HepG2 (cell line): ENCODE measurements at regions not wholly inside any gene's neighbourhood (a gene's known extent, or its start where the extent isn't known, plus 50 kb on each side); places are given as distances from the start of the nearest gene placed in this dataset.
"Not testable (repeated sequence)": the region's sequence is repeated elsewhere in the genome, so short reads cannot be mapped to it uniquely, and the experiment has no call there.

Experiments used
- ATAC-seq: fragments of 200-7000 bp; cut with Tn5 transposase; 3 replicates; pipeline ENCODE4 v1.9.1; 2020; ENCODE audit warnings: mild to moderate bottlenecking, moderate library complexity
- BruUV-seq: library from RNA; stranded (reverse); fragments of 400-500 nt; replicated peaks from 2 replicates; lab custom pipeline; 2021; lab: Mats Ljungman, UMichigan
- CTCF ChIA-PET: fragments of 300-600 bp; formaldehyde crosslinking; extraction: SDS; loops from one replicate; lab custom pipeline; 2021; ENCODE audit warnings: low total read pairs, inconsistent platforms, low intra/inter-chr PET ratio; lab: Yijun Ruan, JAX
- POLR2A ChIA-PET: fragments of 350-600 bp; sonication (Branson Sonifier 250); formaldehyde crosslinking; loops from one replicate; lab custom pipeline; 2020; ENCODE audit warnings: antibody characterized with exemption, inconsistent platforms; lab: Yijun Ruan, JAX
- DNase-seq: peaks from one replicate; pipeline ENCODE4 v3.0.0-alpha.2; 2015; ENCODE audit warnings: low spot score
- FAIRE-seq: peaks from 3 replicates; lab custom pipeline; 2011; peaks lifted over from hg19 to GRCh38; lab: Jason Lieb, UNC
- H2AFZ ChIP-seq: one replicate; pipeline ENCODE4 v1.6.1; 2011; ENCODE audit warnings: low read length, inconsistent platforms
- H3K27ac ChIP-seq: fragments of 300-600 bp; 3 replicates; pipeline ENCODE4 v1.8.0; 2011; ENCODE audit warnings: mixed run types, mild to moderate bottlenecking, mixed read lengths, low read length, inconsistent platforms; ENCODE audit not compliant: insufficient read depth; ENCODE audit errors: extremely low read length
- H3K27me3 ChIP-seq, 2 experiments: fragments of 200-600 bp in 1 of 2; 2 replicates in 1 of 2; 3 replicates in 1 of 2; pipeline versions ENCODE4 v1.6.0 to v1.8.0; 2011; ENCODE audit warnings: low read length in 2 of 2, mild to moderate bottlenecking in 2 of 2, moderate library complexity in 2 of 2, inconsistent platforms in 1 of 2; ENCODE audit not compliant: insufficient read depth in 2 of 2, control insufficient read depth in 1 of 2
- H3K36me3 ChIP-seq, 2 experiments: fragments of 200-600 bp in 1 of 2; replicated peaks in 1 of 2; 2 replicates in 1 of 2; 3 replicates in 1 of 2; pipeline versions ENCODE4 v1.5.1 to v1.8.0; 2011; ENCODE audit warnings: low read length in 2 of 2, inconsistent platforms in 1 of 2; ENCODE audit not compliant: insufficient read depth in 2 of 2, control insufficient read depth in 1 of 2
- H3K4me1 ChIP-seq: 2 replicates; pipeline ENCODE4 v1.5.1; 2012; ENCODE audit warnings: low read length, inconsistent platforms; ENCODE audit not compliant: insufficient read depth
- H3K4me2 ChIP-seq: 2 replicates; pipeline ENCODE4 v1.6.0; 2011; ENCODE audit warnings: low read depth, low read length, inconsistent platforms
- H3K4me3 ChIP-seq, 3 experiments: fragments of 200-600 bp in 1 of 3; sonication (generic), shearing (Covaris generic) in 1 of 3; replicated peaks in 1 of 3; 2 replicates each; pipeline ENCODE4 v1.5.1; 2011 to 2016; ENCODE audit warnings: low read length in 3 of 3, inconsistent platforms in 2 of 3, low read depth in 2 of 3, mild to moderate bottlenecking in 2 of 3, control low read depth in 1 of 3, mixed read lengths in 1 of 3; ENCODE audit not compliant: insufficient read depth in 1 of 3
- H3K79me2 ChIP-seq: one replicate; pipeline ENCODE4 v1.6.1; 2011; ENCODE audit warnings: low read length, inconsistent platforms; ENCODE audit not compliant: insufficient read depth
- H3K9ac ChIP-seq: 2 replicates; pipeline ENCODE4 v1.6.0; 2011; ENCODE audit warnings: mild to moderate bottlenecking, low read depth, low read length, inconsistent platforms; ENCODE audit not compliant: insufficient read depth
- H3K9me3 ChIP-seq: 2 replicates; pipeline ENCODE4 v1.5.1; 2012; ENCODE audit warnings: mild to moderate bottlenecking, low read length
- H4K20me1 ChIP-seq: 2 replicates; pipeline ENCODE4 v1.6.0; 2011; ENCODE audit warnings: inconsistent platforms, mild to moderate bottlenecking, low read length, moderate library complexity; ENCODE audit not compliant: insufficient read depth
- BRD4 ChIP-seq: sonication (generic); formaldehyde crosslinking; IDR thresholded peaks from 2 replicates; pipeline ENCODE4 v1.4.0; 2020; ENCODE audit warnings: missing genetic modification reagents
- EED ChIP-seq: sonication (generic); formaldehyde crosslinking; IDR thresholded peaks from 2 replicates; pipeline ENCODE4 v1.5.0; 2020; ENCODE audit warnings: mild to moderate bottlenecking, missing genetic modification reagents
- HMG20A ChIP-seq: IDR thresholded peaks from 2 replicates; pipeline ENCODE4 v1.6.1; 2016; ENCODE audit warnings: borderline replicate concordance
- MTF1 ChIP-seq: sonication (generic); formaldehyde crosslinking; IDR thresholded peaks from 2 replicates; pipeline ENCODE4 v1.5.0; 2020; ENCODE audit warnings: missing genetic modification reagents
- NFKBIZ ChIP-seq: IDR thresholded peaks from 2 replicates; pipeline ENCODE4 v1.6.1; 2018; ENCODE audit warnings: missing genetic modification reagents, missing compliant biosample characterization
- ZFP1 ChIP-seq: IDR thresholded peaks from 2 replicates; pipeline ENCODE4 v1.6.1; 2016
- ZNF224 ChIP-seq: sonication (generic); formaldehyde crosslinking; IDR thresholded peaks from 2 replicates; pipeline ENCODE4 v1.5.0; 2020; ENCODE audit warnings: mild to moderate bottlenecking, missing genetic modification reagents
- ZNF530 ChIP-seq: sonication (generic); formaldehyde crosslinking; IDR thresholded peaks from 2 replicates; pipeline ENCODE4 v1.5.0; 2020; ENCODE audit warnings: low read depth, mild to moderate bottlenecking, missing genetic modification reagents
- WGBS: methylation state at CpG from one replicate; pipeline ENCODE4 v1.1.6; 2017; ENCODE audit warnings: low lambda C conversion rate; 5-methylcytosine and 5-hydroxymethylcytosine counted together
- in situ Hi-C: cut with HindIII; loops from 2 replicates; pipeline ENCODE4 v1.10.0; 2017; ENCODE audit warnings: low pct_unique_long_range_greater_than_20kb; ENCODE audit not compliant: extremely low pct_ligation_motif_present
- intact Hi-C: fragments of 100-400 bp; cut with micrococcal nuclease; formaldehyde crosslinking; loops from one replicate; pipeline ENCODE4 v1.10.0; 2022; ENCODE audit not compliant: unreplicated experiment
- TF ChIP-seq, protein P1 (sequence below): sonication (generic); formaldehyde crosslinking; IDR thresholded peaks from 2 replicates; pipeline ENCODE4 v1.4.0; 2020; ENCODE audit warnings: missing genetic modification reagents

DNA sequence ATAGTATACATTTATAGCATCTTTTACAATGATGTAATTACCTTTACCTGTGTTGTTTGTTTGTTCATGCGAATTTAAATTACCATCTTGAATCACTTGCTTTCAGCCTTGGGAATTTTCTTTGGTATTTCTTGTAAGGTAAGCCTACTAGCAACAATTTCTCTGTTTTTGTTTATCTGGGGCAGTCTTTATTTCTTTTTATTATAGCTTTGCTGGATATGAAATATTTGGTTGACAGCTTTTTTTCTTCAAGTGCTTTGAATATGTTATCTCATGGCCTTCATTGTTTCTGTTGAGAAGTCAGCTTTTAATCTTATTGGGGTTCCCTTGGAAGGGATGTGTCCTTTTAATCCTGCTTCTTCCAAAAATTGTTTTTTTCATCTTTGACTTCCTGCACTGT is 292.8 kb upstream of the EDA2R start:
- H3K27ac ChIP-seq = no peak overlapping the region
- H3K4me2 ChIP-seq = no peak overlapping the region
- no peaks in the 10 kb centered on the region for H3K27me3 ChIP-seq
- H3K9me3 ChIP-seq = no peaks in the 10 kb centered on the region
- FAIRE-seq (no peak), ATAC-seq (no peak), DNase-seq (no peak)
- WGBS = 0% methylated on average over 1 of the region's 1 CpG
- no peak overlapping the region for H3K9ac ChIP-seq
- BruUV-seq = no TSS peak
- no peaks in the 10 kb centered on the region for H3K36me3 ChIP-seq
- no peak overlapping the region for H2AFZ ChIP-seq
- in situ Hi-C loops (no loop called here), intact Hi-C loops (no loop called here)
- no peaks in the 10 kb centered on the region for H3K4me1 ChIP-seq
- no peak for TF ChIP-seq ZNF530 (CRISPR knock-in tag)
- no peak for TF ChIP-seq ZNF224
- TF ChIP-seq EED = no peak
- H4K20me1 ChIP-seq = no peaks in the 10 kb centered on the region
- ChIA-PET CTCF (no interaction called here), POLR2A (no interaction called here)
- H3K79me2 ChIP-seq = no peaks in the 10 kb centered on the region
- H3K4me3 ChIP-seq = no peak overlapping the region

DNA sequence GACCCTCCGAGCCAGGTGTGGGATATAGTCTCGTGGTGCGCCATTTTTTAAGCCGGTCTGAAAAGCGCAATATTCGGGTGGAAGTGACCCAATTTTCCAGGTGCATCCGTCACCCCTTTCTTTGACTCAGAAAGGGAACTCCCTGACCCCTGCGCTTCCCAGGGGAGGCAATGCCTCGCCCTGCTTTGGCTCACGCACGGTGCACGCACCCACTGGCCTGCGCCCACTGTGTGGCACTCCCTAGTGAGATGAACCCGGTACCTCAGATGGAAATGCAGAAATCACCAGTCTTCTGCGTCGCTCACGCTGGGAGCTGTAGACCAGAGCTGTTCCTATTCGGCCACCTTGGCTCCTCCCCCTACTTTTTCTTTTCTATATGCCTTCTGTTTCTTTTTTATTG is 291.6 kb upstream of the EDA2R start:
- FAIRE-seq, DNase-seq, H3K4me2 ChIP-seq, H3K9me3 ChIP-seq, H3K36me3 ChIP-seq, H3K4me3 ChIP-seq, H3K4me1 ChIP-seq, ATAC-seq, H4K20me1 ChIP-seq, BruUV-seq, H3K27me3 ChIP-seq, H2AFZ ChIP-seq, H3K9ac ChIP-seq, in situ Hi-C loops, H3K27ac ChIP-seq, POLR2A ChIA-PET, intact Hi-C loops, CTCF ChIA-PET, H3K79me2 ChIP-seq: not testable (repeated sequence)
- WGBS = 69% methylated on average over 4 of the region's 18 CpGs

DNA sequence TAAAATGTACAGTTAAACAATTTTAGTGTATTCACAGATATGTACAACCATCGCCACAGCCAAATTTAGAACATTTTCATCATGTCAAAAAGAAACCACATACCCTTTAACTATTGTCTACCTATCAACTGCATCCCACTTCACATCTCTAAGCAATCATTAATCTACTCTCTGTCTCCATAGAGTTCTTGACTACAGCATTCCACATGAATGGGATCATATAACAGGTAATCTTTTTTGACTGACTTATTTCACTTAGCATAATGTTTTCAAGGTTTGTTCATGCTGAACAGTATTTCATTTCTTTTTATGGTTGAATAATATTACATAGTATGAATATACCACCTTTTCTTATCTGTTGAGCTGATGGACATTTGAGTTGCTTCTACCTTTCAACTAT is 281.4 kb upstream of the EDA2R start:
- ChIA-PET CTCF (no interaction called here), POLR2A (no interaction called here)
- 0% methylated on average over 1 of the region's 1 CpG for WGBS
- in situ Hi-C loops = no loop called here
- no TSS peak for BruUV-seq
- TF ChIP-seq MTF1 (no peak), NFKBIZ (no peak), ZFP1 (CRISPR knock-in tag) (no peak), BRD4 (CRISPR knock-in tag) (no peak), HMG20A (CRISPR knock-in tag) (no peak)
- TF ChIP-seq, protein P1, sequence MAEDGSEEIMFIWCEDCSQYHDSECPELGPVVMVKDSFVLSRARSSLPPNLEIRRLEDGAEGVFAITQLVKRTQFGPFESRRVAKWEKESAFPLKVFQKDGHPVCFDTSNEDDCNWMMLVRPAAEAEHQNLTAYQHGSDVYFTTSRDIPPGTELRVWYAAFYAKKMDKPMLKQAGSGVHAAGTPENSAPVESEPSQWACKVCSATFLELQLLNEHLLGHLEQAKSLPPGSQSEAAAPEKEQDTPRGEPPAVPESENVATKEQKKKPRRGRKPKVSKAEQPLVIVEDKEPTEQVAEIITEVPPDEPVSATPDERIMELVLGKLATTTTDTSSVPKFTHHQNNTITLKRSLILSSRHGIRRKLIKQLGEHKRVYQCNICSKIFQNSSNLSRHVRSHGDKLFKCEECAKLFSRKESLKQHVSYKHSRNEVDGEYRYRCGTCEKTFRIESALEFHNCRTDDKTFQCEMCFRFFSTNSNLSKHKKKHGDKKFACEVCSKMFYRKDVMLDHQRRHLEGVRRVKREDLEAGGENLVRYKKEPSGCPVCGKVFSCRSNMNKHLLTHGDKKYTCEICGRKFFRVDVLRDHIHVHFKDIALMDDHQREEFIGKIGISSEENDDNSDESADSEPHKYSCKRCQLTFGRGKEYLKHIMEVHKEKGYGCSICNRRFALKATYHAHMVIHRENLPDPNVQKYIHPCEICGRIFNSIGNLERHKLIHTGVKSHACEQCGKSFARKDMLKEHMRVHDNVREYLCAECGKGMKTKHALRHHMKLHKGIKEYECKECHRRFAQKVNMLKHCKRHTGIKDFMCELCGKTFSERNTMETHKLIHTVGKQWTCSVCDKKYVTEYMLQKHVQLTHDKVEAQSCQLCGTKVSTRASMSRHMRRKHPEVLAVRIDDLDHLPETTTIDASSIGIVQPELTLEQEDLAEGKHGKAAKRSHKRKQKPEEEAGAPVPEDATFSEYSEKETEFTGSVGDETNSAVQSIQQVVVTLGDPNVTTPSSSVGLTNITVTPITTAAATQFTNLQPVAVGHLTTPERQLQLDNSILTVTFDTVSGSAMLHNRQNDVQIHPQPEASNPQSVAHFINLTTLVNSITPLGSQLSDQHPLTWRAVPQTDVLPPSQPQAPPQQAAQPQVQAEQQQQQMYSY (CRISPR knock-in tag) = no peak
- Histone ChIP-seq H3K79me2 (no peaks in the 10 kb centered on the region), H3K27ac (no peak overlapping the region), H2AFZ (no peak overlapping the region), H3K27me3 (no peaks in the 10 kb centered on the region), H3K9me3 (peaks cover 20% of the 10 kb centered on the region), H4K20me1 (no peaks in the 10 kb centered on the region), H3K4me3 (no peak overlapping the region), H3K9ac (no peak overlapping the region), H3K4me2 (no peak overlapping the region), H3K4me1 (no peaks in the 10 kb centered on the region), H3K36me3 (no peaks in the 10 kb centered on the region)
- intact Hi-C loops = no loop called here
- no peak for ATAC-seq
- FAIRE-seq = no peak
- no peak for DNase-seq
